GM13976 (cell line): ENCODE measurements at regions not wholly inside any gene's neighbourhood (a gene's known extent, or its start where the extent isn't known, plus 50 kb on each side); places are given as distances from the start of the nearest gene placed in this dataset.

Experiments
- DNase-seq: peaks from one replicate; pipeline ENCODE4 v3.0.0; 2012; ENCODE audit warnings: low spot score
- in situ Hi-C: fragments of 300-500 bp; cut with MboI; formaldehyde crosslinking; loops from one replicate; pipeline ENCODE4 v1.12.0; 2022; ENCODE audit warnings: low sequenced_read_pairs, mixed read lengths, inconsistent platforms; ENCODE audit not compliant: unreplicated experiment
- TF ChIP-seq, protein P1 (sequence below): IDR thresholded peaks from 2 replicates; pipeline ENCODE4 v1.5.1; 2012; ENCODE audit warnings: borderline replicate concordance, mild to moderate bottlenecking; ENCODE audit not compliant: insufficient read depth; ENCODE audit errors: extremely low read depth, missing control alignments, control extremely low read depth

DNA sequence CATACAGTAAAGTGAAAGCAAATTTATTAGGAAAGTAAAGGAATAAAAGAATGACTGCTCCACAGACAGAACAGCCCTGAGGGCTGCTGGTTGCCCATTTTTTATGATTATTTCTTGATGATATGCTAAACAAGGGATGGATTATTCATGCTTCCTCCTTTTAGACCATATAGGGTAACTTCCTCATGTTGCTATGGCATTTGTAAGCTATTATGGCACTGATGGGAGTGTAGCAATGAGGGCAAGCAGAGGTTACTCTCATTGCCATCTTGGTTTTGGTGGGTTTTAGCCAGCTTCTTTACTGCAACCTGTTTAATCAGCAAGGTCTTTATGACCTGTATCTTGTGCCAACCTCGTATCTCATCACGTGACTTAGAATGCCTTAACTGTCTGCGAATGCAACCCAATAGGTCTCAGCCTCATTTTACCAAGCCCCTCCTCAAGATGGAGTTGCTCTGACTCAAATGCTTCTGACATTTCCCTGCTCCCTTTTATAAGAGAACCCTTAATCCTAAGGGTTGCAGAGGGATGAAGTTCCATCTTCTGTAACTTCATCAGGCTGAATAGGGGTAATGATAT, 280.1 kb upstream of the RGS17 start:
- no peak for DNase-seq
- TF ChIP-seq, protein P1, sequence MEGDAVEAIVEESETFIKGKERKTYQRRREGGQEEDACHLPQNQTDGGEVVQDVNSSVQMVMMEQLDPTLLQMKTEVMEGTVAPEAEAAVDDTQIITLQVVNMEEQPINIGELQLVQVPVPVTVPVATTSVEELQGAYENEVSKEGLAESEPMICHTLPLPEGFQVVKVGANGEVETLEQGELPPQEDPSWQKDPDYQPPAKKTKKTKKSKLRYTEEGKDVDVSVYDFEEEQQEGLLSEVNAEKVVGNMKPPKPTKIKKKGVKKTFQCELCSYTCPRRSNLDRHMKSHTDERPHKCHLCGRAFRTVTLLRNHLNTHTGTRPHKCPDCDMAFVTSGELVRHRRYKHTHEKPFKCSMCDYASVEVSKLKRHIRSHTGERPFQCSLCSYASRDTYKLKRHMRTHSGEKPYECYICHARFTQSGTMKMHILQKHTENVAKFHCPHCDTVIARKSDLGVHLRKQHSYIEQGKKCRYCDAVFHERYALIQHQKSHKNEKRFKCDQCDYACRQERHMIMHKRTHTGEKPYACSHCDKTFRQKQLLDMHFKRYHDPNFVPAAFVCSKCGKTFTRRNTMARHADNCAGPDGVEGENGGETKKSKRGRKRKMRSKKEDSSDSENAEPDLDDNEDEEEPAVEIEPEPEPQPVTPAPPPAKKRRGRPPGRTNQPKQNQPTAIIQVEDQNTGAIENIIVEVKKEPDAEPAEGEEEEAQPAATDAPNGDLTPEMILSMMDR = no peak
- in situ Hi-C loops = no loop called here

DNA sequence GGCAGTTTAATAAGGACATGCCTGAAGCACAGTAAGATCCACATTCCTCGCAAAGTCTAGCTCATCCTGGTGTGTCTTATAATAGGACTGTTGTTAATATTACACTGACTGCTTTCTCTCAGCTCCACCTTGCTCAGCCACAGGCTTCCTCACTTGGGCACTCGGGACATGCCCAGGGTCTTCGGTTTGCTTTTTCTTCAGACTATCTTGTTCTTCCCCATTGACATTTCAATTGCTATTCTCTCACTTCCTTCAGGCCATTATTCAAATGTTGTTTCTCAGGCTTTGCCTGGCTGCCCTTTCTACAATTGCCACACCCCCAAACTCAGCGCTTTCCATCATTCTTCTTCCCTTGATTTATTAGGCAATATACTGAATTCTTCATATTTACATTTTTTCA, 274.8 kb upstream of the RGS17 start:
- in situ Hi-C loops = no loop called here
- no peak for DNase-seq
- TF ChIP-seq, protein P1 = no peak

DNA sequence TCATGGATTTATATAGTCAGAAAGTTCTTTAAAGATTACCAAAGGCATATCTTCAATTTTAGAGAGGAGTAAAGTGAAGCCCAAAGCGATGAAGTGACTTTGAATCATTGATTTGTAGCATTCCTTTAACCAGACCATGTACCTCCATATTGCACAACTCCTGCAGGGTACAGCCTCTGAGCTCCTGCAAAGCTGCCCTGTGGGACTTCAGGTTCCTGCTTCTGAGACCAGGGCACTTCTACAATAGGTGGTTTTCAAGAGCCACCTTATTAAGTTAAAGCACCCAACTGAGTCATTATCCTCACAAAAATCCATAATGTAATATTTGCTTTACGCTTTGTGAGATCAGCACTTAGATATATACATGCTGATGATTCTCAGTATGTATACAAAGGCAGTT, 270.7 kb upstream of the RGS17 start:
- TF ChIP-seq, protein P1 = no peak
- in situ Hi-C loops = no loop called here
- no peak for DNase-seq

DNA sequence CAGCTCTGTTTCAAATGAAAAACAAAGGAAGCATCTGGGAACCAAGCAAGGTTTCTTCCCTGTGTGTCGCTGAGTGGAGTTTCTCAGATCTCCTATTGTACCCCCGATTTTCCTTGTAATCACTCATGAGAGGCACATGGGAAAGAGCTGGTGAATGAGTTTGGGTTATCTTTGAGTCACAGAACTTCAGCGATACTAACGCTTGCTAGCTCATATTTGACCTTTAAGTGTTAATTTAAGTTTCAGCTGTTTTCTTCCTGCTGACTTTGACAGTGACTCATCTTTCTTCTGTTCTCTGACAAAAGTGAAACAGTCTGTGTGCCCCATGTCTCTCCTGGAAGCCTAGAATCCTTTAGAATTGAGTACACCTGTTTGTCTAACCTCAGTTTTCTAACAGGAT, 261.1 kb upstream of the RGS17 start:
- TF ChIP-seq, protein P1 = no peak
- in situ Hi-C loops = no loop called here
- no peak for DNase-seq

DNA sequence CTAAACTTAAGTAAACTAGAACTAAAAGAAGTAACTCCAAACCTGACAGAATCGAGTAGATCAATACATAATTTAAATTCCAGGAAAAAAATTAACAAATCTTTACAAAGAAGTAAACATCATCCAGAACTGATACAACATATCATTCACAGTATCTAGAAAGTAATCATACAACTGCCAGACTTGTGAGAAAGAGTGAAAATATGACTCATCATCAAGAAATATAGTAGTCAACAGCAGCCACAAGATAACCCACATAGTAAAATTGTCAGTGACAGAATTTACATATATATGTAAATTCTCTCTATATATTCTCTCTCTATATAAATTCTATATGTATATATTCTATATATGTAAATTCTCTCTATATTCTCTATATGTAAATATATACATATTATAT, 242.8 kb upstream of the RGS17 start:
- in situ Hi-C loops = no loop called here
- TF ChIP-seq, protein P1 = no peak
- DNase-seq = no peak

DNA sequence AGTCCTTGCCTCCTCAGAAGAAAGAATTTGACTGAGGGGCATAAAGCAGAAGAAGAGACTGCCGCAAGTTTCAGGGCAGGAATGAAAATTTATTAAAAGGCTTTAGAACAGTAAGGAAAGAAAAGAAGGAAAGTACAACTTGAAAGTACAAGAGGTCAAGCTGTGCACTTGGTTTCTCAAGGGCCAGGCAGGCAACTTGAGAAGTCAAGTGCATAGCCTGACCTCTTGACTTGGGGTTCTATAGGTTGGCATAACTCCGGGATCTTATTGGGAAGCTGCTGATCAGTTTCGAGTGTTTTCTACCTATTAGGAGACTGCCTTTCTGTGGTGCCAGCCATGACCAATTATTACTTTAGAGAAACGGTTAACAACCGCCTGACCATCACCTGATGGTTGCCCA, 237.0 kb upstream of the RGS17 start:
- in situ Hi-C loops = no loop called here
- no peak for DNase-seq
- TF ChIP-seq, protein P1 = no peak
